ENCODE measurements at regions not wholly inside any gene's neighbourhood (a gene's known extent, or its start where the extent isn't known, plus 50 kb on each side); places are given as distances from the start of the nearest gene placed in this dataset.
A peak's percentile ranks its signal among the peaks of the same experiment; 100 is the strongest.

- H3F3A ChIP-seq (ENCODE audit: control insufficient read depth, insufficient read depth): no peaks in the 10 kb centered on the region
- no peaks in the 10 kb centered on the region for H3K9me2 ChIP-seq (replicated peaks; ENCODE audit: control insufficient read depth, low read length)
- no peak overlapping the region for H3K27ac ChIP-seq (ENCODE audit: low read depth, low read length)
- no peaks in the 10 kb centered on the region for H3K36me3 ChIP-seq (ENCODE audit: control insufficient read depth, low read length)
- TF ChIP-seq CTCF (IDR thresholded peaks at IDR 0.05; ENCODE audit: low read depth, low read length, poor library complexity, severe bottlenecking) (no peak), EZH2phosphoT487 (IDR thresholded peaks at IDR 0.05; ENCODE audit: borderline replicate concordance, low read length) (no peak)
- no peaks in the 10 kb centered on the region for H3K27me3 ChIP-seq (ENCODE audit: control insufficient read depth, low read length)
- 0 out of 2 replicates have a peak, but pooled peaks cover 2% of the 10 kb centered on the region for H3K9me3 ChIP-seq (ENCODE audit: control insufficient read depth, insufficient read depth, low read length)
- H4K20me1 ChIP-seq (ENCODE audit: control insufficient read depth, insufficient read depth, low read depth, low read length): no peaks in the 10 kb centered on the region
- peaks cover 11% of the 10 kb centered on the region for H3K4me1 ChIP-seq (ENCODE audit: control insufficient read depth, low read length)
- no peaks in the 10 kb centered on the region for H3K79me2 ChIP-seq (ENCODE audit: control insufficient read depth, low read length)
- no peak overlapping the region for H3K4me2 ChIP-seq (ENCODE audit: low read length)
- no peak overlapping the region for H3K4me3 ChIP-seq (ENCODE audit: low read length)
Measured at GRCh38 chr2:8271461-8271860, 410.4 kb upstream of the ID2 start.

GRCh38 chr2:8276026-8276425 is 405.8 kb upstream of the ID2 start:
- Histone ChIP-seq H3K9me3 (ENCODE audit: control insufficient read depth, insufficient read depth, low read length) (0 out of 2 replicates have a peak, but pooled peaks cover 2% of the 10 kb centered on the region), H3K36me3 (ENCODE audit: control insufficient read depth, low read length) (no peaks in the 10 kb centered on the region), H3K27me3 (ENCODE audit: control insufficient read depth, low read length) (no peaks in the 10 kb centered on the region), H3K27ac (ENCODE audit: low read depth, low read length) (no peak overlapping the region), H3K4me2 (ENCODE audit: low read length) (no peak overlapping the region), H3F3A (ENCODE audit: control insufficient read depth, insufficient read depth) (no peaks in the 10 kb centered on the region), H3K4me3 (ENCODE audit: low read length) (no peak overlapping the region), H3K4me1 (ENCODE audit: control insufficient read depth, low read length) (peaks cover 18% of the 10 kb centered on the region), H3K9me2 (replicated peaks; ENCODE audit: control insufficient read depth, low read length) (no peaks in the 10 kb centered on the region), H4K20me1 (ENCODE audit: control insufficient read depth, insufficient read depth, low read depth, low read length) (no peaks in the 10 kb centered on the region), H3K79me2 (ENCODE audit: control insufficient read depth, low read length) (no peaks in the 10 kb centered on the region)
- TF ChIP-seq CTCF (IDR thresholded peaks at IDR 0.05; ENCODE audit: low read depth, low read length, poor library complexity, severe bottlenecking) (no peak), EZH2phosphoT487 (IDR thresholded peaks at IDR 0.05; ENCODE audit: borderline replicate concordance, low read length) (no peak)

- Histone ChIP-seq H3K9me2 (replicated peaks; ENCODE audit: control insufficient read depth, low read length) (no peaks in the 10 kb centered on the region), H3F3A (ENCODE audit: control insufficient read depth, insufficient read depth) (no peaks in the 10 kb centered on the region), H3K9me3 (ENCODE audit: control insufficient read depth, insufficient read depth, low read length) (0 out of 2 replicates have a peak, but pooled peaks cover 2% of the 10 kb centered on the region), H3K27me3 (ENCODE audit: control insufficient read depth, low read length) (no peaks in the 10 kb centered on the region), H3K4me3 (ENCODE audit: low read length) (peak overlapping the region; percentile 36), H3K27ac (ENCODE audit: low read depth, low read length) (no peak overlapping the region), H4K20me1 (ENCODE audit: control insufficient read depth, insufficient read depth, low read depth, low read length) (no peaks in the 10 kb centered on the region), H3K36me3 (ENCODE audit: control insufficient read depth, low read length) (no peaks in the 10 kb centered on the region), H3K79me2 (ENCODE audit: control insufficient read depth, low read length) (no peaks in the 10 kb centered on the region), H3K4me2 (ENCODE audit: low read length) (peak overlapping the region; percentile 52), H3K4me1 (ENCODE audit: control insufficient read depth, low read length) (peaks cover 18% of the 10 kb centered on the region)
- TF ChIP-seq EZH2phosphoT487 (IDR thresholded peaks at IDR 0.05; ENCODE audit: borderline replicate concordance, low read length) (no peak), CTCF (IDR thresholded peaks at IDR 0.05; ENCODE audit: low read depth, low read length, poor library complexity, severe bottlenecking) (no peak)
Measured at GRCh38 chr2:8277921-8278571, 403.8 kb upstream of the ID2 start.

Measured in DOHH2 (cell line).